ENCODE measurements at regions not wholly inside any gene's neighbourhood (a gene's known extent, or its start where the extent isn't known, plus 50 kb on each side); places are given as distances from the start of the nearest gene placed in this dataset.

DNA sequence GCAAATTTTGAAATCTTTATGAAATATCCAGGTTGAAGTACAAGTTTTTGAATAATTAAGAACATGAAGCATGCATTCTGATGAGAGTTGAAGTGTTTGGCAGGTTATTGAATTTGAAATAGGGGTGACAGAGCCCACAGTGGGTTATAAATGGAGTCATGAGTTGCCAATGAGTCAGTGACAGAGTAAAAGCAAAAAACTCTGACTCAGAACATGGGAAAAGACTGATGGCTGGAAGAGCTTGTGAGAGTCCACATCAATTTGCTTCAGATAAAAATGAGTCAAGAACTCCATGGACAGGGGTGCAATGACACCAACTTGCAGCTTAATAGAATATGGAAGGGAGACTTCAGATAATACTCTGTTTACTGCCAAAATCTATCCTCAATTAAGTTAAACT lies 105.3 kb downstream of the SLC6A15 start:
- DNase-seq (ENCODE audit: low spot score), result peak; percentile 16

GRCh38 chr12:84805474-84805858 lies 107.1 kb downstream of the SLC6A15 start:
- DNase-seq (ENCODE audit: low spot score), result no peak

DNA sequence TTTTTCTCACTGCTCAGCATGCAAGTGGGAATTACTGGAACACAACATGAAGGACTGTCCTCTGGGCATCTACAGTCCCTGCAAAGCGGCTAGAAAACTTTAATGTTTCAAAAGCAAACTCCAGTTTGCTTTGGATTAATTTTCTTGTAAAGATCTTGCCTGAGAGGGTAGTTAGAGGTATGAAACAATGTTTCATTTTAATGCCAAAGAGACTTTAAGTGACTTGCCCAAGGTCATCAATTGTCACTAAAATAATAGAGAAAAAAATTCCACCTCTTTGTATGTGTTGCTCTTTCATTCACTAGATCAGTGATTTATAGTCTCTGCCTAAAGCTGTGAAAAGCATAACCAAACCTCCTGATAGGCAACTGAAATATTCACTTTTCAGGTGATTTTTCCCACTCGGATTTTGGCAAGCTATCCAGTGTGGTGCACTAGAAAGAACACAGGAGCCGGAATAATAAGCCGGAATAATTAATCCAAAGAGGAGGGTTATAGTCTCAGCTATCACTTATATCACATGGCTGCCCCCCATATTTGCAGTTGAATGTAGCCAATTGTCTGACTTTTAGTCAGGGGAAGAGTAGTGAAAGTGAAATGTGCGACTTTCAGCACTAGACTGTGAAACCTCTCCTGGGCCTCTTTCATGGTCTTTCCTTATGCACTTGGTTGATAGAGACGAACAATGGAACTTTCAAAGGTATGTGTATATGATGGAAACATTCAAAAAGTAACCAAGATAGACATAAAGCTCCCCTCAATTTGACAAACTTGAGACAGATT lies 107.7 kb downstream of the SLC6A15 start:
- no peak for DNase-seq (ENCODE audit: low spot score)

- DNase-seq (ENCODE audit: low spot score), result no peak
Observed at GRCh38 chr12:84803661-84804060, 108.9 kb downstream of the SLC6A15 start.

GRCh38 chr12:84802161-84802560 lies 110.4 kb downstream of the SLC6A15 start:
- DNase-seq (ENCODE audit: low spot score), result no peak

GRCh38 chr12:84793558-84794367 lies 118.8 kb downstream of the SLC6A15 start:
- DNase-seq (ENCODE audit: low spot score), result no peak

DNA sequence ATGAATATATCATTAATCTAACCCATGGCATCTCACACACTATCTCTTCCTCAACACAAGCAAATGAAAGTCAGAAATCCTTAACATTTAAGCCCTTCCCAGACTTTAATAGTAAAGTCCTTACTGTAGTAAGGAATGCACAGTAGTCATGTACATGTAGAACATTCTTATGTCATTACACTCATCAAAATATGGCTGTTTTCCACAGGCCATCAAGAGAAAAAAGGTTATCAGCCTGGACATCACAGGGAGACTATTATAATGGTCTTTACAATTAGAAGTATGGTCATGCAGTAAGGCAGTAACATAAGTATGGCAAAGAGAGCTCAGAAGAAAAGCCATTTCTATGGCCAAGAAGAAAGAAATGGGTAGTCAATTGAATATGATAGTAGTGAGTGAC lies 121.2 kb downstream of the SLC6A15 start:
- no peak for DNase-seq (ENCODE audit: low spot score)

- DNase-seq (ENCODE audit: low spot score), result no peak
Observed at GRCh38 chr12:84789184-84789583, 123.4 kb downstream of the SLC6A15 start.

DNA sequence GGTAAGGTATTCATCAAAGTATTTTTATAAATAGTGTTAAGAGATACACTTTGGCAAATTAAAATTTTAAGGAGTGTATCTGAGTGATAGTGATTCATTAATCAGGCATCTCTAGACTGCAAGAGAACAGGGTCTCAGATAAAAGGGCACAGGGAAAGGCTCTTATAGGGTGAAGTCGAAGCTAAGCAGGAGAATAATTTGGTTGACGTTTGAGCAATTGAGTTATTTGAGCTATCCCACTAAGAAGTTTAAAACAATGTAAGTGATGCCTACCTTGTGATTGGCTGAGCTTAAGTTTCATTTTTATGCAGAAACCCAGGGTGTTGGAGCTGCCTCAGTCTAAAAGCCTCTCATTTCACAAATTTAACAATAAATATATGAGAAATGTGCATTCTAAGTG lies 125.3 kb downstream of the SLC6A15 start:
- no peak for DNase-seq (ENCODE audit: low spot score)

DNA sequence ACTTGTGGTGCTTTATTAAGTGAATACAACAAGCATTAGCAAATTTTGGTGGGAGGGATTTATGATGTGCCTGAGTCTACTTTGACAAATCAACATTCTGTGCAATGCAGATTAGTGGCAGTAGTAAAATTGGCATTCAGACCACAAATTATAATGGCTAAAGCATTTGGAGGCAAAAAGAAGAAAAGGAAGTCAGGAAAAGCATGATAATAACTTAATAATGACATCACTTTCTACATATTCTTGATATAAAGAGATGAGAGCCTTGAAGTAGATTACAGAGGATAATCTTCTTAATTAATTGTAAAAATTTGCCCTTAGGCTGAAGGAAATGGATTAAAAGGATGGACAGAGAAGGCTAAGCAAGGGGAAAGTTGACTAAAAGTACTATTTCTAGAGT lies 126.0 kb downstream of the SLC6A15 start:
- no peak for DNase-seq (ENCODE audit: low spot score)

- DNase-seq (ENCODE audit: low spot score), result no peak
Observed at GRCh38 chr12:84785951-84786350, 126.6 kb downstream of the SLC6A15 start.

GRCh38 chr12:84785281-84785680 lies 127.3 kb downstream of the SLC6A15 start:
- no peak for DNase-seq (ENCODE audit: low spot score)

- no peak for DNase-seq (ENCODE audit: low spot score)
Observed at GRCh38 chr12:84779169-84779568, 133.4 kb downstream of the SLC6A15 start.

DNA sequence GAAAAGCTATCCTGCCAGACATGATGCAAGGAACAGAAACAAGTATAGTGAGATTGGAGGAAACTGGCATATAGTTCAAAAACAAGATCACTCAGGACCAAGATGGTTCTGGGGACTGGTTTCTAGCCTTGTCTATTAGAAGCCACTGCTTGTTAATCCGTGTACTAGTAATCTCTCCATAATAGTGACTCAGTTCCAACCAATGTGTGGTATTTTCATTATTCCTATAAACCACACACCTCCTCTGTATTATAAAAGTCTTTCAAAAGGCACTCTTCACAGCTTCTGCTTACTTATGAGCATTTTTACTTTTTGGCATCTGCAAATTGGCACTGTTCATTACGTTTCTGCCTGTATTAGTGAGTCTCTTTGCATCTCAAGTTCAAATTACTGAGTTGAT lies 140.3 kb downstream of the SLC6A15 start:
- DNase-seq (ENCODE audit: low spot score), result no peak

DNA sequence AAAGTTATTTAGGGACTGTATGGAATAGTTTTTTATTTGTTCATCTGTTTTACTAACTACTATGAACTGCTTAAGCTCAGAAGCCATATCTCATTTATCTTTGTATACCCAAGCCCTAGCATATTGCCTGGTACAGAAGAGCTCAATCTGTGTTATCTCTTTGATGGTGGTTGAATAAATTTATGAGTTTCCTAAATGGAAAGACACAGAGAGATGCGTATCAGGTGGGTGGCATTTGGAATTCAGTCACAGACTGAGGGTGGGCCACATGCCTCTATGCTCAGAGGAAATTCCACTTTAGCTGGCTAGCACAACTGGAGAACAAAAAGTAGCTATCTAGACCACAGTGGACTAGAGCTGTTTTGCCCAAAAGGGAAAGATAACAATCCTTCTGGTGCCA lies 145.5 kb downstream of the SLC6A15 start:
- no peak for DNase-seq (ENCODE audit: low spot score)

GRCh38 chr12:84766375-84766774 lies 146.2 kb downstream of the SLC6A15 start:
- DNase-seq (ENCODE audit: low spot score), result no peak

- DNase-seq (ENCODE audit: low spot score), result no peak
Observed at GRCh38 chr12:84764001-84764400, 148.6 kb downstream of the SLC6A15 start.

GRCh38 chr12:84763107-84763506 lies 149.5 kb downstream of the SLC6A15 start:
- no peak for DNase-seq (ENCODE audit: low spot score)

- no peak for DNase-seq (ENCODE audit: low spot score)
Observed at GRCh38 chr12:84760091-84760865, 152.3 kb downstream of the SLC6A15 start.

GRCh38 chr12:84757978-84758377 lies 154.6 kb downstream of the SLC6A15 start:
- no peak for DNase-seq (ENCODE audit: low spot score)

- no peak for DNase-seq (ENCODE audit: low spot score)
Observed at GRCh38 chr12:84756961-84757360, 155.6 kb downstream of the SLC6A15 start.

GRCh38 chr12:84745127-84745526 lies 167.5 kb downstream of the SLC6A15 start:
- no peak for DNase-seq (ENCODE audit: low spot score)

- DNase-seq (ENCODE audit: low spot score), result no peak
Observed at GRCh38 chr12:84741692-84742091, 170.9 kb downstream of the SLC6A15 start.

All from activated CD4-positive, alpha-beta T cell treated with anti-CD3 and anti-CD28 coated beads, Interleukin-2, Interleukin-4, amounts not matched to agents 100 ng/mL and 50 ng/mL, durations not matched to agents 16 hours and 8 hours (primary cell).